GM18951 (cell line): ENCODE measurements at regions not wholly inside any gene's neighbourhood (a gene's known extent, or its start where the extent isn't known, plus 50 kb on each side); places are given as distances from the start of the nearest gene placed in this dataset.
"Not testable (repeated sequence)": the region's sequence is repeated elsewhere in the genome, so short reads cannot be mapped to it uniquely, and the experiment has no call there.

ENCODE experiments used
- POLR2A ChIP-seq: IDR thresholded peaks from 4 replicates; pipeline ENCODE4 v1.6.1; 2011; ENCODE audit warnings: mild to moderate bottlenecking; ENCODE audit not compliant: insufficient read length, insufficient read depth; ENCODE audit errors: extremely low read depth
- in situ Hi-C: fragments of 300-500 bp; cut with MboI; formaldehyde crosslinking; loops from one replicate; pipeline ENCODE4 v1.12.0; 2022; ENCODE audit warnings: low sequenced_read_pairs, mixed read lengths, inconsistent platforms; ENCODE audit not compliant: unreplicated experiment

DNA sequence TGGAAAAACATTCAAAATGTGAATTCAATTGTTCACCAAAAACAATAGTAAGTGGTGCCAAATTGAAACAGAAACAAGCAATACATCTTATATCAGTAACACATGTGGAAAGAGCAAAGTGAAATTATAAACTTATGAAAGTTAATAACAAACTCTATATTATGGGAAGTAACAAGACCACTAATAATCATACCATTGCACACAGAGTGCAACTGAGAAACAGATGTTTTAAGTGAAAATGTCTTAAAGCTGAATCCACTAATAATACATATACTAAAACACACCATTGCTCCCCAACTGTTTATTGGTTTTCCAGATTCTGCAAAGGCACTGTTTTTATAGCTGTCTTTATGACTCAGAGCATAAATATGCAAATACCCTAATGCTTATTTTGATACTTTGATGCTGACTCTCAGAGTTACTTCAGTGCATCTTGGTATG lies 292.3 kb downstream of the RFPL4B start:
- in situ Hi-C loops: no loop called here
- no peak for TF ChIP-seq POLR2A

DNA sequence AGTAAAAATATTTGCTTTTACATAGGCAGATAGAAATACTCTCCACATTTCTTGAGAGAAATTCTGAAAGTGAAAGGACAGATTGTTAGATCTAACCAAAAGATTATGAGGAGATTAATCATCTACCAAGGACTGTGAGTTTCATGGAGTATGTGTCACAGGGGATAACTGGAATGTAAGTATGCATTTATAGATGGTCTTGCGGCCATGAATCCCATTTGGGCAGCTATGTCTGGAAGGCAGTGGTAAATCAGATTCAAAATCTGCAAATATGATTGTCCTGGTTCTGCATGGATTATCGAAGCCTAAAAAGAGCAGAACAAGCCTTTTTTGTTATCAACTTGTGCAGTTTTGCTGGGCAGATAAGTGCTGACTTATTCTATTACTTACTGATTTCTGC lies 293.8 kb downstream of the RFPL4B start:
- TF ChIP-seq POLR2A: no peak
- in situ Hi-C loops: no loop called here

DNA sequence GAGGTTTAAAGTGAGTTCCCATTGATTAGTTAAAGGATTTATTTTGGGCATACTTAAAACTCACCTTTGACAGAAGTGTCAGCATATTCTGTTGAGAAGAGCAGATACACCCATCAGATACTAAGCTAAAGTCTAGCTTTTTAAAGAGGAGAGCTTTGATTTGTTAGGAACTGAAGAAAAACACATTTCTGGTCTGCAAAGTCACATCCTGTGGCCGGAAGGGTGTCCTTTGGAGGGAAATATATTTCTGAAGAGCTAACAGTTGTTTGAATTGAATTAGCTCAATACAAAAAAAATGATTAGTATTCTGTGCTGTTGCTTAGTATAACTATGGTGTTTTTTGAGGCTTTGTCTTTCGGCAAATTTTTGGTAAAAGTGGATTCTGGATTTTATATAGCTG lies 302.7 kb downstream of the RFPL4B start:
- in situ Hi-C loops: no loop called here
- TF ChIP-seq POLR2A: no peak

DNA sequence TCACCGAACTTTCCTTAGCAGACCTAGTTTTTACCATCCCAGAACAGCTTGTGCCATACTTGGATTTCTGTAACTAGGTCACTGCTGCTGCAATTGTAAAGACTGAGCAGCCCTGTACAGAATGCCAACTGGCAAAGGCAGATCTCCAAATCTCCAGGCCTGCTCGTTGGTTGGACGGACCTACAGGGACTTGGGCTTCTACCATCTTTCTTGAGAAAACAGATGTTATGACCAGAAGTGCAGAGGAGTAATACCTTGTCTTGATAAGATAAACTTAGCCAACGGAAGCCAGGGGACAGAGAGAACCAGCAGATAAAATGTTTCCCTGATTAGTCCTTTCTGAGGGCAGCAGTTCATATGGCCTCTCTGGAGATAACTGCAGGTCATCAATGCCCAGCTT lies 304.1 kb downstream of the RFPL4B start:
- in situ Hi-C loops: no loop called here
- no peak for TF ChIP-seq POLR2A

DNA sequence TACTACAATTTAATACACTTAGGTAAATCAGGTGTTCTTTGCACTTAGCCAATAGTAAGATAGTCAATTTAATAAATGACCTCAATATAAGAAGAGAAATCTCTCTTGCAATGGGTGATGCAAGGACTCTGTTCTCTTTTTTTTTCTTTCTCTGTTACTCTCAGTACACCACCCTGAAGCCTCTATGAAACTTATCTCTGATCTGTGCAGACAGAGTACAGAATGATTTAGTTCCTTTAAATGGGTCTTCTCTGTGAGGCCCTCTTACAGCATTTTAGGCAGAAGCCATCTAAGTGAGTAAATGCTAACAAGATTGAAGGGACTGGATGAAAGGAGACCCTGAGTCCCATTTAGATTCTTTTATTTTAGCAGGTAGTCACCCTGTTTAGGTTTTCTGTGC lies 312.8 kb downstream of the RFPL4B start:
- TF ChIP-seq POLR2A: no peak
- in situ Hi-C loops: no loop called here

DNA sequence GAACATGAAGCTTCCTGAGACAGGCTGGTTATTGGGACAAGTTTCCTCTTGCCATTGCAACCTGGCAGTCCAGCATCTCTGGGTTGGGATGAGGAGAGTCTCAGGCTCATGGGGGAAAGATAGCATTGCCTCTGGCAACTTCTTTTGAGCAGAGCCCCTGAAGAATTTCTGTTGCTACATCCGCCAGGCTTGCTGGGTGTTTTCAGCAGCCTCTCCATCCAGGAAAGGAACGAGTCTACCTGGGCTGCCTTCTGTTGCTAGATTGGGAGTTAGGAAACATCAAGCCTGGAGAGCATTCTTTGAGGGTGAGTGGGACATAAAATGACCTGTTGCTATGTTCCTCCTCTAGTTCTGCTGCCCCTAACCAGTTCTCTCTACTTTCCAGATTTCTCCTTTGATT lies 313.5 kb downstream of the RFPL4B start:
- TF ChIP-seq POLR2A: no peak
- in situ Hi-C loops: no loop called here

DNA sequence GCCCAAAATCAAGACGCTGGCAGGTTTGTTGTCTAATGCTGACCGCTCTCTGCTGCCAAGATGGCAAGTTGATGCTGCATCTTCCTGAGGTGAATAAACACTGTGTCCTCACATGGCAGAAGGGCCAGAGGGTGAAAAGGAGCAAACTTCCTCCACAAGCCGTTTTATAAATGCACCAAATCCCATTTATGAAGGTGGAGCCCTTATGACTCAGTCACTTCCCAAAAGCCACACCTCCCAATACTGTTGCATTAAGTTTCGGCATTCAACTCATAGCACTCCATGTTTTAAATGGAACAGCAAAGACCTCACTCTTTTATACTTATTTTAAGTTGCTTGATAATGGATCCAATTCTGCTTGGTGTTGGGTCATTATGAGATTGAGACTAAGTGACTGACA lies 316.6 kb downstream of the RFPL4B start:
- no peak for TF ChIP-seq POLR2A
- in situ Hi-C loops: no loop called here

DNA sequence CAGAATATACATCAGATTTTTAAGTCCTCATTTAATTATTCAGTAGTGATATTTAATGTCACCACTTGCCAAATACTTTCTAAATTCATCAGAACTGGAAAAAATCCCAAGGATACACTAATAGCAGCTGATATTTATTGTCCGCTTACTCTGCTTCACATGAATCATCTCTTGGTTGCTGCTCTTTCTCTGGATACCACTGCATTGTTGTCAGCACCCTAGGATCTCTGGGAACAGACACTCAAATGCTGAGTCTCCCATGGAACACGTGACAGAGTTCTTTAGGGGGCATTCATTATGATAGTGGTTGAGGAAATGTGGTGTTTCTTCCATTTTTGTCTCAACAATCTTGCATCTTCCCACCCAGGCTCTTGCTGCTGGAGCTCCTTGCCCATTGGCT lies 318.0 kb downstream of the RFPL4B start:
- in situ Hi-C loops: no loop called here
- no peak for TF ChIP-seq POLR2A

DNA sequence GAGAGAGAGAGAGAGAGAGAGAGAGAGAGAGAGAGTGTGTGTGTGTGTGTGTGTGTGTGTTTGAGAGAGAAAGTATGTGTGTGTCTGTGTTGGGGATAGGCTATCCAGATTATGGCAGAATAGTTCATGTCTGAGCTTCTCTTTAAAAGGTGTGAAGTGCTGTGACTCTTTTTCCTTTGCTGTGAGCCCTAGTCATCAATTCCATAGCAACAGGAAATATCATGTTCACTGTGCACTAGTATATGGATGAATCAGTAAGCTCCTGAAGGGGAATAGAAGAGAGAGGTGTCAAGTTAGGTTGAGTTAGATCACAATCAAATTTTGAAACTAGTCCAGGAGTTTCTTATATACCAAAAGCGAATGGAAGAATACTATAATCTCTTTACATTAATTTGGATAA lies 318.7 kb downstream of the RFPL4B start:
- in situ Hi-C loops: no loop called here
- no peak for TF ChIP-seq POLR2A

DNA sequence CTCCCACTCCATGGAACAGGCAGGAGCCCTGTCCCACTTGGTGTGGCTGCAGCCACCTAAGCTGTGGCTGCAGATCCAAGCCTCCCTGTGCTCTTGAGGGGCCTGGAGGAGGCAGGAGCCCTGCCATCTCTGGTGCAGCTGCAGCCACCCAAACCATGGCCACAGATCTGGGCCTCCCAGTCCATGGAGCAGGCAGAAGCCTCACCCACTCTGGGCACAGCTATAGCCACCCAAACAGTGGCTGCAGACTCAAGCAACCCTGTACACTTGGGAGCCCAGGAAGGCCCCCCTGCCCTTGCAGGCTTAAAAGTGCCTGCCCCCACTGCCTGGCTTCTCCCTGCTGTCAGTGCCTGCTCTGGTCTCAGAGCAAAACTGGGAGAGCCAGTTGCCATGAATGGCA lies 320.3 kb downstream of the RFPL4B start:
- TF ChIP-seq POLR2A: no peak
- in situ Hi-C loops: no loop called here

DNA sequence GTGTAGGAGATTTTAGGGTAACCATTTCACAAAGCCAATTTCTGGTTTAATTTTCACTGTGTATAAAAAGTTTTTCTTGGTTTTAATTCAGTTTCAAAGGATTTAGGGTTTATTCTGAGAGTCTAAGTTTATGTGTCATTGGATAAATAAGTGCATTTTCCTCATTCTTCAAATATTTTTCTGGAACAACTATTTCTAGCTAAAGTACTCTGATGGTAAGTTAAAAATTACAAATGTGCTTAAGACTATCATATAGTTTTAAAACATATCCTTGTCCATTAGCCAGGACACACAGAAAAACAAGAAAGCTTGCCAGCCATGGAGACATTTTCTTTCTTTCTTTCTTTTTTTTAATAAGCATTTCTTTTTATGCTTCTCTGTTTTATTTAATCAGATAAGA lies 333.0 kb downstream of the RFPL4B start:
- in situ Hi-C loops: no loop called here
- no peak for TF ChIP-seq POLR2A

DNA sequence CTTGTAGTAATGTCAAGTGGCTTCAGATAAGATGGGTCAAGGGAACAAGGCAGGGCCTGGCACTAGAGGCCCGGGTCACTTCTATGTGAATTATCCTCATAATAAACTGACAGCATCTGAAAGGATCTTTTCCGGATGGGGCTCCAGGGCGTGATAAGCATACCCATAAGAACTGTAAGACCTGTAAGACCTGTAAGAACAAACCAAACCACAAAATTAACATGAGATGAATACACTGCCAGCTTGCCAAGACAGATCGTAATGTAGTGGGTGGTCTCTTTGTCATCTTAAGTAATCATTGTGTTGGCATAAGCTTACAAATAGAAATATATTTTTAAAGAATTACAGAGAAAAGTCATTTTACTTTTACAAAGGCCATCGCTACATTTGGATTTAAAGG lies 334.9 kb downstream of the RFPL4B start:
- in situ Hi-C loops: no loop called here
- no peak for TF ChIP-seq POLR2A

DNA sequence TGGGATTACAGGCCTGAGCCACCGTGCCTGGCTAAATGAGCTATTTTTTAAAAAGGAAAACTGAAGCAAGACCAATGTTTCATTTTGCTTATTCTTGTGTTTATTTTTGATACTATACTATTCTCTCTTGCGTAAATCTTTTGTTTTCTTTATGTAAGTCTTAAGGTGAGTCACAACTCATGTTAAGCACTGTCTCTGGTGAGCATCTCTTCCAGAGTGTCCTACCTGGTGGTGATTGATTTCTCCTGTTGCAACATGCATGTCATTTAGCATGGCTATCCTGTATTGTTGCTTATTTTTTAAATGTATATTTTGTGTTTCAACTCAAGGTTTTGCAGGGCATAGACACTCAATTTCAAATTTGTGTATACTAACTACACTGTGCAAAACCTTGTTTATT lies 336.0 kb downstream of the RFPL4B start:
- TF ChIP-seq POLR2A: no peak
- in situ Hi-C loops: no loop called here

DNA sequence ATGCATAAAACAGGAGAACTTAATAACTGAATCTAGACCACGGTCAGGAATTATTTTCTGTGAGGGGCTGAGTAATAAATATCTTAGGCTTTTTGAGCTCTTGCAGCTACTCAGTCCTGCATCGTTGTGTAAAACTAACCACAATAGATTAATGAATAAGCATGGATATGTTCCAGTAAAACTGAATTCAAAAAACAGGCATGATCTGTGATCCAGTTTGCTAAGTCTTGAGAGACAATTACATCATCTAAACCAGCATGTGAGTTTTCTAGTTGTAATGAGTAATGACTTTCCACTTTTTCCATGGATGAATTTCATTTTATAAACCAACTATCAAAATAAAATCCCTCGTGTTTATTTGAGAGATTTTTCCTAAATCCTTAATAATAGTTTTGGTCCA lies 336.8 kb downstream of the RFPL4B start:
- in situ Hi-C loops: no loop called here
- no peak for TF ChIP-seq POLR2A

DNA sequence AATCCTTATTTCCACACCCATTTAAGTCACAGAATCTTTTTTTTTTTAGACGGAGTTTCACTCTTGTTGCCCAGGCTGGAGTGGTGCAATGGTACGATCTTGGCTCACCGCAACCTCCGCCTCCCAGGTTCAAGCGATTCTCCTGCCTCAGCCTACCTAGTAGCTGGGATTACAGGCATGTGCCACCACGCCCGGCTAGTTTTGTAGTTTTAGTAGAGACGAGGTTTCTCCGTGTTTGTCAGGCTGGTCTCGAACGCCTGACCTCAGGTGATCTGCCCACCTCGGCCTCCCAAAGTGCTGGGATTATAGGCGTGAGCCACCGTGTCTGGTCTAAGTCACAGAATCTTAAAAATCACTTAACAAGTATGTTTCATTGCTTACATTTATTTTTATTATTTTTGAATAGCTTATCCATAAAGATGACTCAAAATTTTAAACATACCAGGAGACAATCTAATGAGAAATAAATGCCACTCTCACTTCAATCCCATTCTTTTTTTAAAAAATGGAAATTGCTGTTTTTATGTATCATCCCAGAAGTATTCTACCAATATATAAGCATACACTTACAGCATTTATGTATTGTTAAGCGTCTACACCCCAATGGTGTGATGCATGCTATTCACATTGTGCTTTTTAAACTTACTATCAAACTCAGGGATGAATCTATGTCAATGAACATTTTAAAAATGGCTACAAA lies 338.5 kb downstream of the RFPL4B start:
- in situ Hi-C loops: not testable (repeated sequence)

DNA sequence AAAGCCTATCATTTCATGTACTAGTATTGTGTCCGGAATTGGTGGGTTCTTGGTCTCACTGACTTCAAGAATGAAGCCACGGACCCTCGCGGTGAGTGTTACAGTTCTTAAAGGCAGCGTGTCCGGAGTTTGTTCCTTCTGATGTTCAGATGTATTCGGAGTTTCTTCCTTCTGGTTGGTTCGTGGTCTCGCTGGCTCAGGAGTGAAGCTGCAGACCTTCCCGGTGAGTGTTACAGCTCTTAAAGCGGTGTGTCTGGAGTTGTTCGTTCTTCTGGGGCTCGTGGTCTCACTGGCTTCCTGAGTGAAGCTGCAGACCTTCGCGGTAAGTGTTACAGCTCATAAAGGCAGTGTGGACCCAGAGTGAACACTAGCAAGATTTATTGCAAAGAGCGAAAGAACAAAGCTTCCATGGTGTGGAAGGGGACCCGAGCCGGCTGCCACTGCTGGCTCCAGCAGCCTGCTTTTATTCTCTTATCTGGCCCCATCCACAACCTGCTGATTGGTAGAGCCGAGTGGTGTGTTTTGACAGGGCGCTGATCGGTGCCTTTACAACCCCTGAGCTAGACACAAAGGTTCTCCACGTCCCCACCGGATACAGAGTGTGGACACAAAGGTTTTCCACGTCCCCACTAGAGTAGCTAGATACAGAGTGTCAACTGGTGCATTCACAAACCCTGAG lies 341.5 kb downstream of the RFPL4B start:
- in situ Hi-C loops: not testable (repeated sequence)

DNA sequence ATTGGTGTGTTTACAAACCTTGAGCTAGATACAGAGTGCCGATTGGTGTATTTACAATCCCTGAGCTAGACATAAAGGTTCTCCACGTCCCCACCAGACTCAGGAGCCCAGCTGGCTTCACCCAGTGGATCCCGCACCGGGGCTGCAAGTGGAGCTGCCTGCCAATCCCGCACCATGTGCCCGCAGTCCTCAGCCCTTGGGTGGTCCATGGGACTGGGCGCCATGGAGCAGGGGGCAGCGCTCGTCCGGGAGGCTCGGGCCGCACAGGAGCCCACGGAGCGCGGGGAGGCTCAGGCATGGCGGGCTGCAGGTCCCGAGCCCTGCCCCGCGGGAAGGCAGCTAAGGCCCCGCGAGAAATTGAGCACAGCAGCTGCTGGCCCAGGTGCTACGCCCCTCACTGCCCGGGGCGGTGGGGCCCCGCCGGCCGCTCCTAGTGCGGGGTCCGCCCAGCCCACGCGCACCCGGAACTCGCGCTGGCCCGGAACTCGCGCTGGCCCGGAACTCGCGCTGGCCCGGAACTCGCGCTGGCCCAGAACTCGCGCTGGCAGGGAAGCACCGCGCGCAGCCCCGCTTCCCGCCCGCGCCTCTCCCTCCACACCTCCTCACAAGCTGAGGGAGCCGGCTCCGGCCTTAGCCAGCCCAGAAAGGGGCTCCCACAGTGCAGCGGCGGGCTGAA lies 342.2 kb downstream of the RFPL4B start:
- in situ Hi-C loops: not testable (repeated sequence)
